GM20000 (cell line): ENCODE measurements at regions not wholly inside any gene's neighbourhood (a gene's known extent, or its start where the extent isn't known, plus 50 kb on each side); places are given as distances from the start of the nearest gene placed in this dataset.
"Not testable (repeated sequence)": the region's sequence is repeated elsewhere in the genome, so short reads cannot be mapped to it uniquely, and the experiment has no call there.

Experiments used
- DNase-seq: peaks from one replicate; pipeline ENCODE4 v3.0.0; 2012; ENCODE audit warnings: low spot score
- CTCF ChIP-seq: IDR thresholded peaks from 2 replicates; pipeline ENCODE4 v1.5.1; 2012; ENCODE audit warnings: mild to moderate bottlenecking, control low read depth; ENCODE audit errors: extremely low read depth, missing control alignments

GRCh38 chr4:174183259-174183658 lies 100.2 kb downstream of the FBXO8 start:
- TF ChIP-seq CTCF, result no peak
- DNase-seq, result no peak

GRCh38 chr4:174181827-174182226 lies 101.6 kb downstream of the FBXO8 start:
- TF ChIP-seq CTCF, result no peak
- DNase-seq, result no peak

- TF ChIP-seq CTCF, result no peak
- DNase-seq, result no peak
Observed at GRCh38 chr4:174177536-174177935, 105.9 kb downstream of the FBXO8 start.

- DNase-seq, result not testable (repeated sequence)
Observed at GRCh38 chr4:174175836-174176235, 107.6 kb downstream of the FBXO8 start.

- DNase-seq, result no peak
- no peak for TF ChIP-seq CTCF
Observed at GRCh38 chr4:174173360-174173759, 110.1 kb downstream of the FBXO8 start.

GRCh38 chr4:174172274-174172673 lies 111.2 kb downstream of the FBXO8 start:
- no peak for TF ChIP-seq CTCF

GRCh38 chr4:174170906-174171305 lies 112.6 kb downstream of the FBXO8 start:
- TF ChIP-seq CTCF, result no peak
- no peak for DNase-seq

More at GRCh38 chr4:174172274-174172673, 111.2 kb downstream of the FBXO8 start:
- DNase-seq, result no peak

GRCh38 chr4:174170091-174170490 lies 113.4 kb downstream of the FBXO8 start:
- TF ChIP-seq CTCF, result no peak
- DNase-seq, result no peak
